OCI-LY1 (cell line): ENCODE measurements at regions not wholly inside any gene's neighbourhood (a gene's known extent, or its start where the extent isn't known, plus 50 kb on each side); places are given as distances from the start of the nearest gene placed in this dataset.

Experiments
- H2AFZ ChIP-seq: fragments of 200-600 bp; sonication (generic), shearing (Covaris generic); 2 replicates; pipeline ENCODE4 v1.6.0; 2014; ENCODE audit warnings: antibody characterized with exemption, mild to moderate bottlenecking, low read length
- H3F3A ChIP-seq: fragments of 200-600 bp; sonication (generic), shearing (Covaris generic); 2 replicates; pipeline ENCODE4 v1.6.0; 2014; ENCODE audit warnings: mild to moderate bottlenecking, antibody characterized with exemption, low read length, moderate library complexity; ENCODE audit not compliant: insufficient read depth
- H3K27ac ChIP-seq: fragments of 200-600 bp; sonication (generic); 2 replicates; pipeline ENCODE4 v1.5.1; 2014; ENCODE audit warnings: low read length, mixed run types, mild to moderate bottlenecking, low read depth; ENCODE audit not compliant: poor library complexity, severe bottlenecking
- H3K27me3 ChIP-seq: fragments of 200-600 bp; sonication (generic); 2 replicates; pipeline ENCODE4 v1.6.0; 2014; ENCODE audit warnings: antibody characterized with exemption, mild to moderate bottlenecking, low read length, moderate library complexity; ENCODE audit not compliant: insufficient read depth
- H3K36me3 ChIP-seq: fragments of 200-600 bp; sonication (generic); 2 replicates; pipeline ENCODE4 v1.6.1; 2014; ENCODE audit warnings: mild to moderate bottlenecking, antibody characterized with exemption, low read length, moderate library complexity, mixed read lengths; ENCODE audit not compliant: insufficient read depth
- H3K4me1 ChIP-seq: fragments of 200-600 bp; sonication (generic); 2 replicates; pipeline ENCODE4 v1.5.1; 2014; ENCODE audit warnings: mild to moderate bottlenecking, low read length, moderate library complexity; ENCODE audit not compliant: insufficient read depth, severe bottlenecking
- H3K4me2 ChIP-seq: fragments of 200-600 bp; sonication (generic), shearing (Covaris generic); 2 replicates; pipeline ENCODE4 v1.6.1; 2014; ENCODE audit warnings: low read length
- H3K4me3 ChIP-seq: fragments of 200-600 bp; sonication (generic); 2 replicates; pipeline ENCODE4 v1.5.1; 2014; ENCODE audit warnings: low read length, low read depth, mild to moderate bottlenecking, mixed read lengths; ENCODE audit not compliant: poor library complexity, severe bottlenecking
- H3K79me2 ChIP-seq: fragments of 200-600 bp; shearing (Covaris generic); 2 replicates; pipeline ENCODE4 v1.6.1; 2016; ENCODE audit warnings: mixed run types, low read length, mixed read lengths; ENCODE audit not compliant: insufficient read depth
- H3K9ac ChIP-seq: fragments of 200-600 bp; sonication (generic), shearing (Covaris generic); 2 replicates; pipeline ENCODE4 v1.6.1; 2014; ENCODE audit warnings: mild to moderate bottlenecking, low read length, mixed read lengths
- H3K9me2 ChIP-seq: fragments of 200-600 bp; sonication (generic), shearing (Covaris generic); 2 replicates; pipeline ENCODE4 v1.6.1; 2014; ENCODE audit warnings: low read depth, mild to moderate bottlenecking, low read length, mixed read lengths
- H3K9me3 ChIP-seq: fragments of 200-600 bp; shearing (Covaris generic); 2 replicates; pipeline ENCODE4 v1.6.1; 2014; ENCODE audit warnings: low read length, mixed read lengths
- H4K20me1 ChIP-seq: fragments of 200-600 bp; sonication (generic), shearing (Covaris generic); 2 replicates; pipeline ENCODE4 v1.6.0; 2016; ENCODE audit warnings: mild to moderate bottlenecking, low read length; ENCODE audit not compliant: insufficient read depth
- EZH2 ChIP-seq: fragments of 200-600 bp; sonication (generic), shearing (Covaris generic); IDR thresholded peaks from 2 replicates; pipeline ENCODE4 v1.8.0; 2017; ENCODE audit warnings: borderline replicate concordance, mixed run types, mild to moderate bottlenecking, antibody characterized with exemption, low read length, moderate library complexity, mixed read lengths
- TF ChIP-seq, protein P1 (sequence below): fragments of 200-600 bp; sonication (generic), shearing (Covaris generic); IDR thresholded peaks from 2 replicates; pipeline ENCODE4 v1.5.1; 2017; ENCODE audit warnings: mild to moderate bottlenecking, antibody characterized with exemption, low read length, moderate library complexity, mixed read lengths

DNA sequence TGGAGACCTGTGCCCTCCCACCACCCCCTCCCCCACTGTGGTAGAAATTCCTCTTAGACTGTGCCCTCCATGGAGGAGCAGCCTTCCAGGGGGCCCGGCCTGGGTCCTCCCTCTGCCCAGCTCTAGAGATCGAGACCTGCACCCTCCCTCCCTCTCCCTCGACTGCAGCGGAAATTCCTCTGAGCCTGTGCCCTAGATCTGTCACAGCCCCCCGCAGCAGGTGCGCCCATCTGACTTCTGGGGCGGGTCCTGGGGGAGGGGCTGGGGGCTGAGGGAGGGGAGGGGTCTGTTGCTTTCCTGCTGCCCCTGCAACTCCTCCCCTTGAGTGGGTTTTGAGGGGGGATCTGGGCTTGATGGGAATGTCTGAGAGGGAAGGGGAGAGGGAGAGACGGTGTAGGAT, 177.8 kb upstream of the GSE1 start:
- Histone ChIP-seq H3K4me2 (no peak overlapping the region), H3K27me3 (peaks cover 11% of the 10 kb centered on the region; the same call in 1 of the 2 replicates), H3K4me3 (no peak overlapping the region), H2AFZ (no peak overlapping the region), H3K27ac (no peak overlapping the region), H3K36me3 (no peaks in the 10 kb centered on the region), H4K20me1 (no peaks in the 10 kb centered on the region), H3K79me2 (no peaks in the 10 kb centered on the region), H3K4me1 (no peaks in the 10 kb centered on the region), H3K9me3 (no peaks in the 10 kb centered on the region), H3K9ac (no peak overlapping the region), H3K9me2 (no peaks in the 10 kb centered on the region), H3F3A (no peaks in the 10 kb centered on the region)
- no peak for TF ChIP-seq EZH2
- TF ChIP-seq, protein P1, sequence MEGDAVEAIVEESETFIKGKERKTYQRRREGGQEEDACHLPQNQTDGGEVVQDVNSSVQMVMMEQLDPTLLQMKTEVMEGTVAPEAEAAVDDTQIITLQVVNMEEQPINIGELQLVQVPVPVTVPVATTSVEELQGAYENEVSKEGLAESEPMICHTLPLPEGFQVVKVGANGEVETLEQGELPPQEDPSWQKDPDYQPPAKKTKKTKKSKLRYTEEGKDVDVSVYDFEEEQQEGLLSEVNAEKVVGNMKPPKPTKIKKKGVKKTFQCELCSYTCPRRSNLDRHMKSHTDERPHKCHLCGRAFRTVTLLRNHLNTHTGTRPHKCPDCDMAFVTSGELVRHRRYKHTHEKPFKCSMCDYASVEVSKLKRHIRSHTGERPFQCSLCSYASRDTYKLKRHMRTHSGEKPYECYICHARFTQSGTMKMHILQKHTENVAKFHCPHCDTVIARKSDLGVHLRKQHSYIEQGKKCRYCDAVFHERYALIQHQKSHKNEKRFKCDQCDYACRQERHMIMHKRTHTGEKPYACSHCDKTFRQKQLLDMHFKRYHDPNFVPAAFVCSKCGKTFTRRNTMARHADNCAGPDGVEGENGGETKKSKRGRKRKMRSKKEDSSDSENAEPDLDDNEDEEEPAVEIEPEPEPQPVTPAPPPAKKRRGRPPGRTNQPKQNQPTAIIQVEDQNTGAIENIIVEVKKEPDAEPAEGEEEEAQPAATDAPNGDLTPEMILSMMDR: no peak

DNA sequence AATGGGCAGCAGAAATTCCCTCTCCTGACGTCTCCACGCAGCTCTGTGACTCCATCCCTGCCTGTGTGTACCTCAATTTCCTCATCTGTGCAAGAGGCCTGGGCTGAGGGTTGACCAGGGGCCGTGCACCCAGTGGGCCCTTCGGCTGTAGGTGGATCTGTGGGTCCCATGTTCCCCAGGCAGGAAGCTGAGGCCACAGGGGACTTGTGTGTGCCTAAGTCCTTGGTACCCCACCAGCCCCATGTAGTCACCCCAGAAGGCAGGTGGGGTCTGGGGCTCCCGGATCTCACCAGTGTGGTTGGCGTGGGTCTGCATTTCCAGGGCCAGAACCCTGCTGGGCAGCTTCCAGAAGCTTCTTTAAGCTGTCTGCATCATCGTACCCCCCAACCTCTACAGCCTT, 177.4 kb upstream of the GSE1 start:
- Histone ChIP-seq H3K9me2 (no peaks in the 10 kb centered on the region), H3K27ac (no peak overlapping the region), H2AFZ (no peak overlapping the region), H3K79me2 (no peaks in the 10 kb centered on the region), H3F3A (no peaks in the 10 kb centered on the region), H3K36me3 (no peaks in the 10 kb centered on the region), H3K9ac (no peak overlapping the region), H3K4me3 (no peak overlapping the region), H3K9me3 (no peaks in the 10 kb centered on the region), H4K20me1 (no peaks in the 10 kb centered on the region), H3K27me3 (peaks cover 12% of the 10 kb centered on the region; the same call in 1 of the 2 replicates), H3K4me2 (no peak overlapping the region), H3K4me1 (no peaks in the 10 kb centered on the region)
- no peak for TF ChIP-seq EZH2
- TF ChIP-seq, protein P1: no peak

DNA sequence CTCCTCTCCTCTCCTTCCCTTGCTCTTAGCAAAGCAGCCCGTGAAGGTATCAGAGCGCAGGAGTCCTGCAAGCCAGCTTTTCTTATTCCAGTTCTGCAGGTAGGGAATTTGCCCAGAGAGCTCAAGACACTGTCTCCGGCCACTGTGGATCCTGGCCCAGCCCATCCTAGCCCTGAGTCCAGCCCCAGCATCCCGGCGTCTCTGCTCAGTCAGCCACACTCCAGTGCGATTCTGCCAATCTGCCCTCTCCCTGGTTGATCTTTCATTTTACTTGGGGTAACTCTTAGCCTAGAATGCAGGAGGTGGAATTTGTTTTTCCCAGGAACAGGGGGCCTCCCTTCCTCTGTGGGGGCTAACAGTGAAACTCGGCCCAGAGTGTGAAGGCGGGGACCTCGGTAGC, 176.9 kb upstream of the GSE1 start:
- Histone ChIP-seq H3K79me2 (no peaks in the 10 kb centered on the region), H3K9me3 (no peaks in the 10 kb centered on the region), H3K4me2 (no peak overlapping the region), H3K27ac (no peak overlapping the region), H3K9ac (no peak overlapping the region), H2AFZ (no peak overlapping the region), H3K9me2 (no peaks in the 10 kb centered on the region), H4K20me1 (no peaks in the 10 kb centered on the region), H3K4me1 (no peaks in the 10 kb centered on the region), H3K4me3 (no peak overlapping the region), H3K36me3 (no peaks in the 10 kb centered on the region), H3K27me3 (peaks cover 12% of the 10 kb centered on the region; the same call in 1 of the 2 replicates), H3F3A (no peaks in the 10 kb centered on the region)
- TF ChIP-seq, protein P1: no peak
- no peak for TF ChIP-seq EZH2
